GM13977 (cell line): ENCODE measurements at regions not wholly inside any gene's neighbourhood (a gene's known extent, or its start where the extent isn't known, plus 50 kb on each side); places are given as distances from the start of the nearest gene placed in this dataset.

ENCODE experiments used
- DNase-seq: peaks from one replicate; pipeline ENCODE4 v3.0.0; 2012; ENCODE audit warnings: low spot score
- CTCF ChIP-seq: IDR thresholded peaks from 2 replicates; pipeline ENCODE4 v1.5.1; 2012; ENCODE audit warnings: mild to moderate bottlenecking, control low read depth; ENCODE audit not compliant: insufficient read depth; ENCODE audit errors: extremely low read depth, missing control alignments
- in situ Hi-C: fragments of 300-500 bp; cut with MboI; formaldehyde crosslinking; loops from one replicate; pipeline ENCODE4 v1.12.0; 2022; ENCODE audit warnings: low sequenced_read_pairs, low pct_unique_long_range_greater_than_20kb, mixed read lengths, inconsistent platforms; ENCODE audit not compliant: unreplicated experiment

- in situ Hi-C loops = no loop called here
- DNase-seq = no peak
- no peak for TF ChIP-seq CTCF
Measured at GRCh38 chr13:84303035-84303434, 420.8 kb upstream of the SLITRK1 start.

- in situ Hi-C loops = no loop called here
- no peak for TF ChIP-seq CTCF
- DNase-seq = no peak
Measured at GRCh38 chr13:84297251-84297650, 415.0 kb upstream of the SLITRK1 start.

GRCh38 chr13:84296401-84296800 lies 414.1 kb upstream of the SLITRK1 start:
- DNase-seq = no peak
- in situ Hi-C loops = no loop called here
- no peak for TF ChIP-seq CTCF

GRCh38 chr13:84294576-84294975 lies 412.3 kb upstream of the SLITRK1 start:
- in situ Hi-C loops = no loop called here
- no peak for DNase-seq
- TF ChIP-seq CTCF = no peak

- in situ Hi-C loops = no loop called here
- no peak for DNase-seq
- TF ChIP-seq CTCF = no peak
Measured at GRCh38 chr13:84290386-84290785, 408.1 kb upstream of the SLITRK1 start.

- TF ChIP-seq CTCF = no peak
- no peak for DNase-seq
- in situ Hi-C loops = no loop called here
Measured at GRCh38 chr13:84279166-84279565, 396.9 kb upstream of the SLITRK1 start.
